ENCODE measurements at regions not wholly inside any gene's neighbourhood (a gene's known extent, or its start where the extent isn't known, plus 50 kb on each side); places are given as distances from the start of the nearest gene placed in this dataset.

DNA sequence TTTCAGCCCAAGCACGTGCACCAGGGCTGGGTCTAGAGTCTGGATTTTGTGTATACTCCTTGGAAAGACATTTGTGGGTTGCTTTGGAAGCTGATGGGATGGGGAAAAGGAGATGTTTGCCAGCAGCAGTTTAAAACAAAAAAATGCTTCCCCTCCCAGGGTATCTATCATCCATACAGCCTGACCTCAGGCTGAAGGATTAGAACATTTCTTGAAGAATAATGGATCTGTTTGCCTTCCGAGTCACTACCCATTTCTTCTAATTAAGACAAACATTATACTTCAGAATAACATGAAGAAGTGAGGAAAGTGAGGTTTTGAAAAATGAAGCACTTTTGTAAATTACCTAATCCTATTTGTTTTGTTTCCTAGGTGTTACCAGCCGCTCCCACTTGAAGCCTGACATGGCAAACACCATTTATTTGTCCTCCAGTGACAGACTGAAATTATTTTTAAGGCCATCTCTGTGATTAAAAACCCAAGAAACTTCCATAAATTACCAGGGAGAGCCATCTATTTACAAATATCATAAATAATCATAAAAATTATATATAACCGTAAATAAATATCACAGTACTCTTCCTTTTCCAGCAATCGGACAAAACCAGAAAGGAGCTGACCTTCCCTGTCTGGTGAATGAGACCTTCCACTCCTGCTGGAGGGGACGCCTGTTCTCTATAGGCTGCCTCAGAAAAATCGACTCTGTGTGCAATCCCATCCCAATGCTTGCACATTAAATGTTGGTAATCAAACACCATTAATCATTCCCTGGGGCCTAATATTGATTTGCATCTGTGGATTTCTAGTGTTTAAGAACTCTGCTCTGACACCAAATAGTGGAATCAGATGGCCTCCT lies 106.8 kb downstream of the C1D start:
- H3K27me3 Mint-ChIP-seq = peaks cover 29 to 35% of the 10 kb centered on the region in 2 donors
- peaks cover 0 to 1% of the 10 kb centered on the region in 2 donors for H3K9me3 Mint-ChIP-seq
- H3K36me3 Mint-ChIP-seq (ENCODE audit: insufficient read depth) = no peaks in the 10 kb centered on the region
- DNase-seq (no peak), ATAC-seq (replicated peaks) (no peak)
- no peak overlapping the region for H3K4me3 Mint-ChIP-seq
- H3K27ac Mint-ChIP-seq = no peak overlapping the region
- H3K4me1 Mint-ChIP-seq (ENCODE audit: low read depth in 2 of 2) = peaks cover under 1 to 2% of the 10 kb centered on the region in 2 donors

DNA sequence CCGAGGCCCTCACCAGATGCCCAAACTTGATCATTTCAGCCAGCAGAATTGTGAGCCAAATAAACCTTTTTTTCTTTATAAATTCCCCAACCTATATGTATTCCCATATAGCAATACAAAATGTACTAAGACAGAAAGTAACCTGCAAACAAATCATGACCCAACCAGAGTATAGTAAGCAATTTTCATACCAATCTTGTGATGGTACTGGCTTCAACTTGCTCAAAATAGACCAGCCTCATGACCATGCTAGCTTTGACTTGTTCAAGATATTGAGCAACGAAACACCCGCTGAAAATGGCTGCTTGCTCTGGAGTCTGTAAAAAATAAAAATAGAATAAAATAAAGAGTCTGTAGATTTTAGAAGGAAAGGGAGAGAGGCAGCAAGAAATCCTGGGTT lies 97.6 kb downstream of the C1D start:
- no peaks in the 10 kb centered on the region for H3K9me3 Mint-ChIP-seq
- no peak for ATAC-seq (replicated peaks)
- no peaks in the 10 kb centered on the region for H3K4me1 Mint-ChIP-seq (ENCODE audit: low read depth in 2 of 2)
- H3K27ac Mint-ChIP-seq = no peak overlapping the region
- no peak for DNase-seq
- H3K36me3 Mint-ChIP-seq (ENCODE audit: insufficient read depth) = no peaks in the 10 kb centered on the region
- H3K4me3 Mint-ChIP-seq = no peak overlapping the region
- H3K27me3 Mint-ChIP-seq = peaks cover 11 to 22% of the 10 kb centered on the region in 2 donors

DNA sequence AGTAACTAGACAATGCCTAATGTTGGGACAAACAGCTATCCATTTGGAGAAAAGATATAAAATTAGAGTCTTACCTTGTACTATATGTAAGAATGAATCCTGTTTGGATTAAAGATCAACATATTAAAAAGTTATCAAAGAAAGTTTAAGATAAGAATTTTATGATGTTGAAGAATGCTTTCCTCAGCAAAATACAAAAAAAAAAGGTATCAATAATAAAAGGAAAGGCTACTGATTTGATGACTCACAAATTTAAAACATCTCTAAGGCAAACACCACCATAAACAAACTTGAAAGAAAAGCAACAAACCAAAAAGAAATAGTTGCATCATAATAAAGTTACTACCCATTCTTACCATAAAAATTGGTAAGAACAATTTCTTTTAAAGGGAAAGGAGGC lies 92.7 kb downstream of the C1D start:
- DNase-seq (no peak), ATAC-seq (replicated peaks) (no peak)
- Mint-ChIP-seq H3K9me3 (no peaks in the 10 kb centered on the region), H3K27me3 (peaks cover 9 to 25% of the 10 kb centered on the region in 2 donors), H3K4me3 (no peak overlapping the region), H3K4me1 (ENCODE audit: low read depth in 2 of 2) (peaks cover 0 to 1% of the 10 kb centered on the region in 2 donors), H3K36me3 (ENCODE audit: insufficient read depth) (no peaks in the 10 kb centered on the region), H3K27ac (no peak overlapping the region)

DNA sequence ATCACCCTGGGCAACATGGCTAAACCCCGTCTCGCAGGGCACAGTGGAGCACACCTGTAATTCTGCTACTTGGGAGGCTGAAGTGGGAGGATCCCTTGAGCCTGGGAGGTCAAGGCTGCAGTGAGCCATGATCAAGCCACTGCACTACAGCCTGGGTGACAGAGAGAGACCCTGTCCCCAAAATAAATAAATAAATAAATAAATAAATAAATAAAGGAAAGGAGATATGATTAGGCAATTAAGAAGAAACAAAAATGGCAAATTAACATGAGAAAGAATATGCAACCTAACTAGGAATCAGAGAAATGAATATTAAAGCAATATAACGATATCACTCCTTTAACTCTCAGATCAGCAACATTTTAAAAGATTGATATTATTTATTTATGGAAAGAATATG lies 92.3 kb downstream of the C1D start:
- Mint-ChIP-seq H3K4me1 (ENCODE audit: low read depth in 2 of 2) (peaks cover 0 to 4% of the 10 kb centered on the region in 2 donors), H3K9me3 (no peaks in the 10 kb centered on the region), H3K27ac (no peak overlapping the region), H3K27me3 (peaks cover 8 to 29% of the 10 kb centered on the region in 2 donors), H3K4me3 (no peak overlapping the region), H3K36me3 (ENCODE audit: insufficient read depth) (no peaks in the 10 kb centered on the region)
- ATAC-seq (replicated peaks) = no peak
- no peak for DNase-seq

DNA sequence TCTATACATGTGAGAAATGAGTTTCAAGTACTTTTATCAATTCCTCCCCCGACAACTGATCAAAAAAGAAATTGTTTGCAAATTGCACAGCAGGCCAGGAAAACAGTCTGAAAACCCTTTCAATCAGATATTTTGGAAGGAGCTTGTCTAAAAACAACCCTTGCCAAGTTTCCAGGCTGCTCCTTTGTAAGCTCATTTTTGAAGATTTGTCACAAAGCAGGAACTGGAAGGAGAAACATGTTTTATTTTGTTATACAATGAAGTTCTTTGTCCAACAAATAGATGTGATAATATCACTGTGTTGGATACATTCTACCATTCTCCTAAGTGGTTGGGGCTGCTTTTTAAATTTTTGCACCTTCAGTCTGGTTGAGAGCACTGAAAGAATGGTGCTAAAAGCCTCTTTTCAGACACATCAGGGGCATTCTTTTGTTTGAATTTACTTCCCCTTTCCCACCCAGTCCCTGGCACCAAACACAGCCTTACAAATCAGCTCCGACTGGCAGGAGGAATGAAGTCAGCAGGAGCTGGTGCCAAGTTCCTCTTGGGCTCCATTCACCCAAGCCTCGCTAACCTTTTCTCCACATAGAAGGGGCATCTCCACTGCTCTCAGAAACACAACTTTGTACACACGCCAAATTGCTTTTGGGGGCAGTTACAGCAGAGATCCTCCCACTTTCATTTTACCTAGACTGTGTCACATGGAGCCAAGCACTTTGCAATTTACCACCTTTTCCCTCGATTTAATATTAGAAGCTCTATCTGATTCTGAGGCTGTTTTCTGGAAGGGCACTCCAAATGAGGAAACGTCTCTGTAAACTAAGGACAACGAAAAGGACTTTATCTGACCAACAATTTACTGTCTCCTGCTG lies 88.0 kb downstream of the C1D start:
- no peak overlapping the region for H3K4me3 Mint-ChIP-seq
- no peak for ATAC-seq (replicated peaks)

DNA sequence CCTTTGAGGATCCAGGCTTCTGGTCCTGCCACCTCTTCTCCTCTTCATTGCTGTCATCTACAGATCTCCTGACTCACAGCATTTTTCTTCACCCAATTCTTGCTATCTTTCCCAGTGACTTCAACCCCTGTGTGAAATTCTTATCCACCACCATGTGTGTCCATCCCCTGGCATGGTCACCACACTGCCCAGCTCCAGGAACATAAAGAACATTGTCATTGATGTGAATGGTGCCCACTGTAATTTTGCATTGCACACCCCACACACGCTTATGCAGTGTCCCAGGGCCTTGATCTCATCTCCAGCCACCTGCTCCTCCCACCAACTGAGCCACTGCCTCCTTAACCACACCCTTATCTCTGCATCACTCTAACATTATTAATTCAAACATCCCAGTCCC lies 85.3 kb downstream of the C1D start:
- H3K4me3 Mint-ChIP-seq = no peak overlapping the region
- peaks cover 0 to 4% of the 10 kb centered on the region in 2 donors for H3K4me1 Mint-ChIP-seq (ENCODE audit: low read depth in 2 of 2)
- DNase-seq (no peak), ATAC-seq (replicated peaks) (no peak)
- no peak overlapping the region for H3K27ac Mint-ChIP-seq
- H3K36me3 Mint-ChIP-seq (ENCODE audit: insufficient read depth) = no peaks in the 10 kb centered on the region
- H3K27me3 Mint-ChIP-seq = peaks cover 0 to 22% of the 10 kb centered on the region in 2 donors
- H3K9me3 Mint-ChIP-seq = no peaks in the 10 kb centered on the region

More for the DNA sequence above, 88.0 kb downstream of the C1D start:
- peaks cover 0 to 4% of the 10 kb centered on the region in 2 donors for H3K4me1 Mint-ChIP-seq (ENCODE audit: low read depth in 2 of 2)
- peaks cover 8 to 27% of the 10 kb centered on the region in 2 donors for H3K27me3 Mint-ChIP-seq
- no peaks in the 10 kb centered on the region for H3K36me3 Mint-ChIP-seq (ENCODE audit: insufficient read depth)
- no peak overlapping the region for H3K27ac Mint-ChIP-seq
- H3K9me3 Mint-ChIP-seq = no peaks in the 10 kb centered on the region
- DNase-seq = no peak

DNA sequence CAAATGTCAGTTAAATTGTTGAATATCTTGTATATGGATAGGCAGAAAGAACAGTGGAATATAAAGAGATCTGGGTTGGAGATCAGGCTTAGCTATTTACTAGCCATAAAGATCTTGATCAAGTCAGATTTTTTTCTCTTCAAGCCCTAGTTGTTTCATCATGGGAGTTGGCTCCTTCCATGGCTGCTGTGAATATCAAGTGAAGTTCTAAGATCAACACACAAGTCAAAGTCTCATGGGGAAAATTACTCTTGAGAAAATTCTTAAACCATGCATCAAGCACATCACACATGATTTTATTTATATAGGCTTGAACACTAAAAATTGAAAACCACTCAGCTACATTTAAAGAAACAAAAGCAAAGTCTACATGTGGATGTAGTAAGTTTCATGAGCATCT lies 79.8 kb downstream of the C1D start:
- no peaks in the 10 kb centered on the region for H3K9me3 Mint-ChIP-seq
- no peak overlapping the region for H3K27ac Mint-ChIP-seq
- DNase-seq (no peak), ATAC-seq (replicated peaks) (no peak)
- H3K27me3 Mint-ChIP-seq = peaks cover 26 to 30% of the 10 kb centered on the region in 2 donors
- no peaks in the 10 kb centered on the region for H3K4me1 Mint-ChIP-seq (ENCODE audit: low read depth in 2 of 2)
- H3K4me3 Mint-ChIP-seq = no peak overlapping the region
- H3K36me3 Mint-ChIP-seq (ENCODE audit: insufficient read depth) = no peaks in the 10 kb centered on the region

DNA sequence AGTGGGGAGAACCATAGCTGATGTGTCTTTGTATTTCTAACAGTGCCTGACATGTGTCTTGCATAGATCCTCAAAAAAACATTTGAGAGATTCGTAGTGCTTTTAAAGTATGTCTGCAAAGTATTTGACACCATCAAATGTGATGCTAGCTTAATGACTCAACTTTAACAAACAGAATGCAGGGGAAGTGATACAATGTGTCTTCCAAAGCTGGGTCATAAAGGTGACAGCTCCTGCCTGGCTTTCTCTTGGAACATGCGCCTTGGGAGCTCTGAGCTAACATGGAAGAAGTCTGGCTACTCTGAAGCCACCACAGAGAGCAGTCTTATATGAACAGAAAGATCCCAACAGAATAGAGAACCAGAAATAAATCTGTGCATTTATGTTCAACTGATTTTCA lies 78.2 kb downstream of the C1D start:
- Mint-ChIP-seq H3K36me3 (ENCODE audit: insufficient read depth) (no peaks in the 10 kb centered on the region), H3K9me3 (no peaks in the 10 kb centered on the region), H3K27ac (no peak overlapping the region), H3K27me3 (peaks cover 26 to 30% of the 10 kb centered on the region in 2 donors), H3K4me3 (no peak overlapping the region), H3K4me1 (ENCODE audit: low read depth in 2 of 2) (no peaks in the 10 kb centered on the region)
- ATAC-seq (replicated peaks) = no peak
- no peak for DNase-seq

DNA sequence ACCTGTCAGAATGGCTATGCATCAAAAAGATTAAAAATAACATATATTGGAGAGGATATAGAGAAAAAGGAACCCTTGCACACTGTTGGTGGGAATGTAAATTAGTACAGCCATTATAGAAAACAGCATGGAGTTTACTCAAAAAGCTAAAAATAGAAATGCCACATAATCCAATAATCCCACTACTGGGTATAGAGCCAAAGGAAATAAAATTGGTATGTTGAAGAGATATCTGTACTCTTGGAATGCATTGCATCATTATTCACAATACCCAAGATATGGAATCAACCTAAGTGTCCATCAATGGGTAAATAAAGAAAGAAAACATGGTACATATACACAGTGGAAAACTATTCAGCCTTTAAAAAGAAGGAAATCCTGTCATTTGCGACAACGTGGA lies 77.2 kb downstream of the C1D start:
- Mint-ChIP-seq H3K4me1 (ENCODE audit: low read depth in 2 of 2) (no peaks in the 10 kb centered on the region), H3K27me3 (peaks cover 26 to 30% of the 10 kb centered on the region in 2 donors), H3K9me3 (no peaks in the 10 kb centered on the region), H3K4me3 (no peak overlapping the region), H3K36me3 (ENCODE audit: insufficient read depth) (no peaks in the 10 kb centered on the region), H3K27ac (no peak overlapping the region)
- DNase-seq (no peak), ATAC-seq (replicated peaks) (no peak)

DNA sequence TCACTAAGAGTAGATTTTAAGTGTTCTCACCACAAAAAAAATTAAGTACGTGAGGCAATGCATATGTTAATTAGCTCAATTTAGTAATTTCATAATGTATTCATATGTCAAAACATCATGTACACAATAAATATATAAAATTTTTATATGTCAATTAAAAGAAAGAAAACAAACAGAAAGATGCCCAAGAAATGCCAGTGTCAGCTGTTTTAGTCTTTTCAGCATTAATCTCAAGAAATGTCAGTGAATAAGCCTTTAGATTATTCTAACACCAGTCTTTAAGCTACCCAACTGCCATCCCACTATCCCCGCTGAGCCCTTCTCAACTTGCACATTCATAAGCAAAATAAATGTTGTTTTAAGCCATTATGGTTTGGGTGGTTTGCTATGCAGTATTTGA lies 76.5 kb downstream of the C1D start:
- Mint-ChIP-seq H3K9me3 (no peaks in the 10 kb centered on the region), H3K27me3 (peaks cover 26 to 35% of the 10 kb centered on the region in 2 donors), H3K4me1 (ENCODE audit: low read depth in 2 of 2) (no peaks in the 10 kb centered on the region), H3K4me3 (no peak overlapping the region), H3K27ac (no peak overlapping the region), H3K36me3 (ENCODE audit: insufficient read depth) (no peaks in the 10 kb centered on the region)
- no peak for ATAC-seq (replicated peaks)
- no peak for DNase-seq
